GM19238 (cell line): ENCODE measurements at regions not wholly inside any gene's neighbourhood (a gene's known extent, or its start where the extent isn't known, plus 50 kb on each side); places are given as distances from the start of the nearest gene placed in this dataset.

Experiments used
- DNase-seq: peaks from one replicate; pipeline ENCODE4 v3.0.0; 2011; ENCODE audit warnings: low spot score; ENCODE audit not compliant: insufficient read length

GRCh38 chr4:13182133-13182532 is 302.0 kb downstream of the RAB28 start:
- DNase-seq: no peak

- no peak for DNase-seq
Measured at GRCh38 chr4:13181681-13182080, 302.5 kb downstream of the RAB28 start.

- no peak for DNase-seq
Measured at GRCh38 chr4:13180701-13181100, 303.4 kb downstream of the RAB28 start.

GRCh38 chr4:13178621-13179020 is 305.5 kb downstream of the RAB28 start:
- DNase-seq: no peak

- no peak for DNase-seq
Measured at GRCh38 chr4:13176741-13177142, 307.4 kb downstream of the RAB28 start.

GRCh38 chr4:13174926-13175325 is 309.2 kb downstream of the RAB28 start:
- DNase-seq: no peak

GRCh38 chr4:13174001-13174400 is 310.1 kb downstream of the RAB28 start:
- no peak for DNase-seq

- no peak for DNase-seq
Measured at GRCh38 chr4:13171292-13172057, 312.7 kb downstream of the RAB28 start.

- no peak for DNase-seq
Measured at GRCh38 chr4:13169731-13170525, 314.2 kb downstream of the RAB28 start.

GRCh38 chr4:13168326-13168725 is 315.8 kb downstream of the RAB28 start:
- DNase-seq: no peak

GRCh38 chr4:13166214-13166613 is 317.9 kb downstream of the RAB28 start:
- DNase-seq: no peak

GRCh38 chr4:13164783-13165331 is 319.3 kb downstream of the RAB28 start:
- no peak for DNase-seq

- no peak for DNase-seq
Measured at GRCh38 chr4:13162886-13163285, 321.3 kb downstream of the RAB28 start.

GRCh38 chr4:13160920-13161319 is 323.2 kb downstream of the RAB28 start:
- DNase-seq: no peak

- no peak for DNase-seq
Measured at GRCh38 chr4:13159041-13159620, 325.0 kb downstream of the RAB28 start.

GRCh38 chr4:13151194-13151593 is 332.9 kb downstream of the RAB28 start:
- DNase-seq: no peak

- no peak for DNase-seq
Measured at GRCh38 chr4:13143222-13144070, 340.7 kb downstream of the RAB28 start.

GRCh38 chr4:13142726-13143125 is 341.4 kb downstream of the RAB28 start:
- DNase-seq: no peak

GRCh38 chr4:13142191-13142590 is 341.9 kb downstream of the RAB28 start:
- no peak for DNase-seq

GRCh38 chr4:13137390-13137789 is 346.8 kb downstream of the RAB28 start:
- no peak for DNase-seq

GRCh38 chr4:13133700-13134099 is 350.4 kb downstream of the RAB28 start:
- no peak for DNase-seq
